HCT116 (cell line): ENCODE measurements at regions not wholly inside any gene's neighbourhood (a gene's known extent, or its start where the extent isn't known, plus 50 kb on each side); places are given as distances from the start of the nearest gene placed in this dataset.

Source experiments
- ATAC-seq: fragments of 200-7000 bp; cut with Tn5 transposase; 2 replicates; pipeline ENCODE4 v1.9.1; 2020; ENCODE audit warnings: mild to moderate bottlenecking, moderate library complexity
- BruUV-seq: library from RNA; stranded (reverse); fragments of 400-500 nt; replicated peaks from 2 replicates; lab custom pipeline; 2021; lab: Mats Ljungman, UMichigan
- CTCF ChIA-PET: fragments of 300-600 bp; sonication (Branson Sonifier 250); formaldehyde crosslinking; loops from one replicate; lab custom pipeline; 2021; ENCODE audit warnings: antibody characterized with exemption; lab: Charles Lee
- POLR2A ChIA-PET: fragments of 300-600, 350-600 bp; sonication (Branson Sonifier 250); formaldehyde crosslinking; loops from one replicate; lab custom pipeline; 2021; ENCODE audit warnings: antibody characterized with exemption; lab: Charles Lee
- RAD21 ChIA-PET, 2 experiments: fragments of 300-600 bp; sonication (Branson Sonifier 250); formaldehyde crosslinking; loops; one replicate each; lab custom pipeline; 2023; ENCODE audit warnings: low total read pairs in 2 of 2; ENCODE audit not compliant: uncharacterized antibody in 2 of 2, unreplicated experiment in 2 of 2, low non-redundant PET in 1 of 2; lab: Charles Lee
- DNase-seq: peaks from one replicate; pipeline ENCODE4 v3.0.0-alpha.2; 2010; ENCODE audit warnings: low read depth, low spot score
- H2AFZ ChIP-seq: fragments of 200-600 bp; shearing (Covaris generic), sonication (generic); 2 replicates; pipeline ENCODE4 v1.6.1; 2017; ENCODE audit warnings: low read depth, mixed run types, mixed read lengths, antibody characterized with exemption, low read length; ENCODE audit not compliant: poor library complexity, severe bottlenecking
- H3K27ac ChIP-seq: 2 replicates; pipeline ENCODE4 v1.5.1; 2012; ENCODE audit warnings: low read depth, low read length
- H3K27me3 ChIP-seq: fragments of 200-600 bp; sonication (generic); 2 replicates; pipeline ENCODE4 v1.6.1; 2016; ENCODE audit warnings: mixed run types, low read length, mixed read lengths; ENCODE audit not compliant: insufficient read depth
- H3K36me3 ChIP-seq, 2 experiments: fragments of 200-500 bp in 1 of 2; fragments of 200-600 bp in 1 of 2; sonication (Bioruptor generic) in 1 of 2; sonication (generic) in 1 of 2; 2 replicates each; pipeline versions ENCODE4 v1.5.1 to v1.6.1; 2014 to 2016; ENCODE audit warnings: low read length in 2 of 2, inconsistent platforms in 1 of 2, mixed read lengths in 1 of 2, mixed run types in 1 of 2; ENCODE audit not compliant: insufficient read depth in 2 of 2, control insufficient read depth in 1 of 2
- H3K4me1 ChIP-seq, 2 experiments: fragments of 200-600 bp in 1 of 2; sonication (generic) in 1 of 2; 2 replicates each; pipeline versions ENCODE4 v1.5.1 to v1.6.1; 2012 to 2017; ENCODE audit warnings: low read length in 2 of 2, inconsistent platforms in 1 of 2, mild to moderate bottlenecking in 1 of 2, mixed read lengths in 1 of 2, mixed run types in 1 of 2, moderate library complexity in 1 of 2; ENCODE audit not compliant: insufficient read depth in 2 of 2, control insufficient read depth in 1 of 2
- H3K4me2 ChIP-seq: fragments of 200-600 bp; sonication (generic); 2 replicates; pipeline ENCODE4 v1.6.1; 2017; ENCODE audit warnings: mixed run types, low read length, mixed read lengths
- H3K4me3 ChIP-seq, 2 experiments: fragments of 200-600 bp in 1 of 2; sonication (generic) in 1 of 2; replicated peaks in 1 of 2; 2 replicates each; pipeline ENCODE4 v1.5.1; 2011 to 2016; ENCODE audit warnings: low read length in 2 of 2, control low read depth in 1 of 2, low read depth in 1 of 2, mild to moderate bottlenecking in 1 of 2, mixed read lengths in 1 of 2, mixed run types in 1 of 2
- H3K79me2 ChIP-seq: fragments of 200-600 bp; sonication (generic); 2 replicates; pipeline ENCODE4 v1.6.1; 2017; ENCODE audit warnings: mild to moderate bottlenecking, mixed run types, low read length, moderate library complexity, mixed read lengths; ENCODE audit not compliant: insufficient read depth
- H3K9ac ChIP-seq: fragments of 200-600 bp; sonication (generic); 2 replicates; pipeline ENCODE4 v1.6.1; 2016; ENCODE audit warnings: low read length, mixed read lengths
- H3K9me2 ChIP-seq: fragments of 200-600 bp; sonication (generic), shearing (Covaris generic); 2 replicates; pipeline ENCODE4 v1.6.1; 2017; ENCODE audit warnings: mixed run types, mild to moderate bottlenecking, moderate library complexity; ENCODE audit not compliant: insufficient read depth
- H3K9me3 ChIP-seq, 2 experiments: fragments of 200-500 bp in 1 of 2; fragments of 200-600 bp in 1 of 2; sonication (Bioruptor generic) in 1 of 2; sonication (generic) in 1 of 2; 2 replicates each; pipeline ENCODE4 v1.6.1; 2014 to 2017; ENCODE audit warnings: low read length in 2 of 2, mixed read lengths in 2 of 2, inconsistent platforms in 1 of 2, low read depth in 1 of 2, mild to moderate bottlenecking in 1 of 2, mixed run types in 1 of 2, moderate library complexity in 1 of 2; ENCODE audit not compliant: control insufficient read depth in 1 of 2, insufficient read depth in 1 of 2
- H4K20me1 ChIP-seq: fragments of 200-600 bp; sonication (generic), shearing (Covaris generic); 2 replicates; pipeline ENCODE4 v1.6.1; 2017; ENCODE audit warnings: mixed run types, mild to moderate bottlenecking, moderate library complexity; ENCODE audit not compliant: insufficient read depth
- CBX3 ChIP-seq: IDR thresholded peaks from 2 replicates; pipeline ENCODE4 v1.6.1; 2012; ENCODE audit warnings: low read depth
- CEBPB ChIP-seq: IDR thresholded peaks from 2 replicates; pipeline ENCODE4 v1.6.1; 2012; ENCODE audit warnings: low read depth
- EGR1 ChIP-seq: IDR thresholded peaks from 2 replicates; pipeline ENCODE4 v1.6.1; 2012; ENCODE audit warnings: low read depth
- EZH2 ChIP-seq: fragments of 200-600 bp; sonication (generic); IDR thresholded peaks from 2 replicates; pipeline ENCODE4 v1.6.1; 2017; ENCODE audit warnings: antibody characterized with exemption, mixed run types
- EZH2phosphoT487 ChIP-seq: fragments of 200-600 bp; IDR thresholded peaks from 2 replicates; pipeline ENCODE4 v1.6.1; 2018; ENCODE audit warnings: antibody characterized with exemption, borderline replicate concordance
- POLR2AphosphoS5 ChIP-seq: IDR thresholded peaks from 2 replicates; pipeline ENCODE4 v1.6.1; 2011; ENCODE audit warnings: mild to moderate bottlenecking, low read depth, low read length, moderate library complexity
- SIN3A ChIP-seq: IDR thresholded peaks from 2 replicates; pipeline ENCODE4 v1.6.1; 2012; ENCODE audit warnings: low read depth
- SP1 ChIP-seq: IDR thresholded peaks from 2 replicates; pipeline ENCODE4 v1.6.1; 2012; ENCODE audit warnings: low read depth
- YY1 ChIP-seq: IDR thresholded peaks from 2 replicates; pipeline ENCODE4 v1.6.1; 2011; ENCODE audit warnings: low read length, low read depth, moderate library complexity, mild to moderate bottlenecking; ENCODE audit not compliant: insufficient replicate concordance; ENCODE audit errors: extremely low read depth
- ZFX ChIP-seq: fragments of 450-650 bp; IDR thresholded peaks from 2 replicates; pipeline ENCODE4 v1.6.1; 2017
- intact Hi-C: fragments of 100-400 bp; cut with micrococcal nuclease; formaldehyde crosslinking; loops from 2 replicates; pipeline ENCODE4 v1.10.0; 2022
- TF ChIP-seq, protein P1 (sequence below): IDR thresholded peaks from 2 replicates; pipeline ENCODE4 v1.6.1; 2012

DNA sequence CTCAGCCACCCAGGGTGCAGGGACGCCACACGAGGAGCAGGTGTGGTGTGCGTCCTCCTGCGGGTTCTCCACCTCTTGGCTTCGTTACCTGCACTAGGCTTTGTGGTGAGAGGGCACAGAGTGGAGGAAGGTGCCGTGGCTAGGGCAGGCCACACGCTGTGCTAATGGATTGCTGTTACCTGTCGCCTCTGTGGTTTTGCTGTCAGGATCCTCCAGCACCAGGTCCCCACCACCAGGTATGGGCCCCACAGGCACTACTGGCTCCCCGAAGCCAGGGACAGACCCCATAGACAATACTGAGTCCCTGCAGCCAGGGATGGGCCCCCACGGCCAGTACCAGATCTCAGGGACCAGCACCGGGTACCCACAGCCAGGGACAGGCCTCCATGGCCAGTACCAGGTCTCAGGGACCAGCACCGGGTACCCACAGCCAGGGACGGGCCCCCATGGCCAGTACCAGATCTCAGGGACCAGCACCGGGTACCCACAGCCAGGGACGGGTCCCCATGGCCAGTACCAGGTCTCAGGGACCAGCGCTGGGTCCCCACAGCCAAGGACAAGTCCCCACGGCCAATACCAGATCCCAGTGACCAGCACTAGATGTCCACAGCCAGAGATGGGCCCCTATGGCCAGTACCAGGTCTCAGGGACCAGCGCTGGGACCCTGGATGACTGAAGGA, 315.6 kb downstream of the SEC14L1 start:
- Histone ChIP-seq H3K36me3 (no peaks in the 10 kb centered on the region), H4K20me1 (no peaks in the 10 kb centered on the region), H3K4me1 (peaks cover 0 to 10% of the 10 kb centered on the region in 2 experiments; a peak in 1 of 4 replicates), H3K4me2 (no peak overlapping the region), H3K27me3 (no peaks in the 10 kb centered on the region), H3K9me3 (no peaks in the 10 kb centered on the region), H3K4me3 (no peak overlapping the region), H3K9ac (no peak overlapping the region), H3K9me2 (no peaks in the 10 kb centered on the region)
- CTCF ChIA-PET = no interaction called here
- no TSS peak for BruUV-seq
- intact Hi-C loops = no loop called here
- RAD21 ChIA-PET = no interaction called here
- ATAC-seq = no peak
- no peak for DNase-seq
- TF ChIP-seq EGR1 (no peak), CBX3 (no peak)
- TF ChIP-seq, all 23 proteins: peak for 0
- H2AFZ ChIP-seq = no peak overlapping the region
- no peak overlapping the region for H3K27ac ChIP-seq
- POLR2A ChIA-PET = no interaction called here
- peaks cover 66% of the 10 kb centered on the region; the same call in 1 of the 2 replicates for H3K79me2 ChIP-seq

DNA sequence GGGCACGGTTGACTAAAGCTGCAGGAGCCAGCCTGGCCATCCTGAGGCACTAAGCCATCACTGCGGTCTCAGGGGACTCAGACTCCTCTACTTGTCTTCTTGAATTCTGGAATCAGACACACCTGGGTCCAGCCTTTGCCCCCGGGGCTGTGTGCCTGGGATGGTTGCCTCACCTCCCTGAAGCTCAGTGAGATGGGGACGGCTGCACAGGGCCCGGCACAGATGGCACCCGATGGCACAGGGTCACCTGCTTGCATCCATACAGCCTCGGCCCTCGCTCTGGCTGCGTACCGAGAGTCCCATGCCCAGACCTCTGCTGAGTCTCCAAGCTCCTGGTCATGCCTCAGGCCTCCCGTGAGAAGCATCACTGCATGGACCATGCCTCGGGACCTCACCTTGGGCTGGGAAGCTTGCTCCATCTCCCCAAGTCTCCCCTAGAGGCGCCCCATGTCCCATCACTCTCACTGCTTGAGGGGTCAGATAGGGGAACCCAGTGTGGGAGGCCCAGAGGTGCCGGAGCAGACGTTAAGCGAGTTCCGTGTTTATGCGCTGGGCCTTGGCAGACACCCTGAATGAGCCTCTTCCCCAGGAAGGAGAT, 316.3 kb downstream of the SEC14L1 start:
- no peak overlapping the region for H2AFZ ChIP-seq
- CTCF ChIA-PET = no interaction called here
- no peak overlapping the region for H3K9ac ChIP-seq
- no peaks in the 10 kb centered on the region for H3K9me3 ChIP-seq
- ATAC-seq (no peak), DNase-seq (no peak)
- intact Hi-C loops = no loop called here
- H3K36me3 ChIP-seq = no peaks in the 10 kb centered on the region
- POLR2A ChIA-PET = no interaction called here
- H3K4me3 ChIP-seq = no peak overlapping the region
- peaks cover 65% of the 10 kb centered on the region; the same call in 1 of the 2 replicates for H3K79me2 ChIP-seq
- H3K4me2 ChIP-seq = no peak overlapping the region
- no TSS peak for BruUV-seq
- RAD21 ChIA-PET = no interaction called here
- no peak overlapping the region for H3K27ac ChIP-seq
- peaks cover 0 to 10% of the 10 kb centered on the region in 2 experiments; a peak in 1 of 4 replicates for H3K4me1 ChIP-seq
- H3K9me2 ChIP-seq = no peaks in the 10 kb centered on the region
- TF ChIP-seq SIN3A (no peak), CEBPB (no peak), SP1 (no peak), CBX3 (no peak), POLR2AphosphoS5 (no peak), EZH2 (no peak), EZH2phosphoT487 (no peak), YY1 (no peak), ZFX (no peak)
- TF ChIP-seq, protein P1, sequence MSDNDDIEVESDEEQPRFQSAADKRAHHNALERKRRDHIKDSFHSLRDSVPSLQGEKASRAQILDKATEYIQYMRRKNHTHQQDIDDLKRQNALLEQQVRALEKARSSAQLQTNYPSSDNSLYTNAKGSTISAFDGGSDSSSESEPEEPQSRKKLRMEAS = no peak
- no peaks in the 10 kb centered on the region for H4K20me1 ChIP-seq
- H3K27me3 ChIP-seq = no peaks in the 10 kb centered on the region
